Right hindlimb (tissue), 1 donor: ENCODE measurements at regions not wholly inside any gene's neighbourhood (a gene's known extent, or its start where the extent isn't known, plus 50 kb on each side); places are given as distances from the start of the nearest gene placed in this dataset.

ENCODE experiments used
- DNase-seq: peaks from one replicate; pipeline ENCODE4 v3.0.0-alpha.2; 2018

- no peak for DNase-seq
These were observed 180.3 kb downstream of the CMPK2 start for GRCh38 chr2:6685447-6685846.

- DNase-seq = no peak
These were observed 173.7 kb downstream of the CMPK2 start for GRCh38 chr2:6692056-6692455.

GRCh38 chr2:6692819-6693218 is 172.9 kb downstream of the CMPK2 start:
- no peak for DNase-seq

GRCh38 chr2:6694555-6694954 is 171.2 kb downstream of the CMPK2 start:
- peak; percentile 29 for DNase-seq

- no peak for DNase-seq
These were observed 165.4 kb downstream of the CMPK2 start for GRCh38 chr2:6700335-6700734.

- DNase-seq = no peak
These were observed 161.6 kb downstream of the CMPK2 start for GRCh38 chr2:6704077-6704476.

- DNase-seq = no peak
These were observed 144.3 kb downstream of the CMPK2 start for GRCh38 chr2:6721395-6721794.

- no peak for DNase-seq
These were observed 143.1 kb downstream of the CMPK2 start for GRCh38 chr2:6722574-6722973.

- no peak for DNase-seq
These were observed 141.7 kb downstream of the CMPK2 start for GRCh38 chr2:6723865-6724604.

GRCh38 chr2:6724605-6725140 is 141.0 kb downstream of the CMPK2 start:
- DNase-seq = no peak

- no peak for DNase-seq
These were observed 137.6 kb downstream of the CMPK2 start for GRCh38 chr2:6728156-6728555.

GRCh38 chr2:6730003-6730402 is 135.7 kb downstream of the CMPK2 start:
- no peak for DNase-seq

GRCh38 chr2:6730649-6731532 is 134.8 kb downstream of the CMPK2 start:
- no peak for DNase-seq

GRCh38 chr2:6739547-6739946 is 126.2 kb downstream of the CMPK2 start:
- no peak for DNase-seq

GRCh38 chr2:6741229-6741628 is 124.5 kb downstream of the CMPK2 start:
- DNase-seq = no peak

- no peak for DNase-seq
These were observed 121.7 kb downstream of the CMPK2 start for GRCh38 chr2:6744038-6744437.

- DNase-seq = no peak
These were observed 118.3 kb downstream of the CMPK2 start for GRCh38 chr2:6747433-6747832.

- no peak for DNase-seq
These were observed 117.2 kb downstream of the CMPK2 start for GRCh38 chr2:6748406-6749067.

- DNase-seq = no peak
These were observed 115.7 kb downstream of the CMPK2 start for GRCh38 chr2:6749962-6750361.

GRCh38 chr2:6750411-6751158 is 115.1 kb downstream of the CMPK2 start:
- no peak for DNase-seq

GRCh38 chr2:6754419-6754818 is 111.3 kb downstream of the CMPK2 start:
- no peak for DNase-seq

- DNase-seq = no peak
These were observed 110.3 kb downstream of the CMPK2 start for GRCh38 chr2:6755456-6755855.

- DNase-seq = no peak
These were observed 108.5 kb downstream of the CMPK2 start for GRCh38 chr2:6757215-6757614.
